ENCODE measurements at regions not wholly inside any gene's neighbourhood (a gene's known extent, or its start where the extent isn't known, plus 50 kb on each side); places are given as distances from the start of the nearest gene placed in this dataset.
A peak's percentile ranks its signal among the peaks of the same experiment; 100 is the strongest.

- WGBS (ENCODE audit: insufficient coverage, low coverage, missing lambda C conversion rate): 2% methylated on average over 29 of the region's 29 CpGs
- H3K4me2 ChIP-seq (ENCODE audit: insufficient read depth, low read length): no peak overlapping the region
- ATAC-seq: no peak
- FAIRE-seq: no peak
- in situ Hi-C loops (cut with MboI): no loop called here
- peak in 1 of 4 experiments; percentile 12 for DNase-seq (ENCODE audit: extremely low read depth in 1 of 4, low spot score in 3 of 4)
- no peaks in the 10 kb centered on the region for H3K9me3 ChIP-seq (replicated peaks; ENCODE audit: control insufficient read depth, insufficient read depth, low read depth, low read length)
- H3K27me3 ChIP-seq (ENCODE audit: control insufficient read depth in 2 of 2, insufficient read depth in 2 of 2, low read length in 2 of 2): peaks cover 19 to 67% of the 10 kb centered on the region in 2 experiments
- ChIA-PET CTCF (ENCODE audit: low intra/inter-chr PET ratio) (no interaction called here), POLR2A (interaction anchor here (0.7 kb wide), 1 partner anchor 21 kb away, joined by 3 read pairs; no protein-coding TSS in a partner anchor)
- no peaks in the 10 kb centered on the region for H3K36me3 ChIP-seq (ENCODE audit: control insufficient read depth, insufficient read depth, low read length)
- H3K79me2 ChIP-seq (ENCODE audit: control insufficient read depth, insufficient read depth, low read length): no peaks in the 10 kb centered on the region
- H2AFZ ChIP-seq (ENCODE audit: low read depth, low read length): no peak overlapping the region
- BruUV-seq (replicated peaks): no TSS peak
- H3K9ac ChIP-seq (ENCODE audit: insufficient read depth in 1 of 2, low read depth in 2 of 2, low read length in 2 of 2): peak overlapping the region in 1 of 2 experiments; percentile 10; a peak in 1 of 4 replicates
- no peak overlapping the region for H3K27ac ChIP-seq (ENCODE audit: extremely low read depth, low read depth, low read length)
- intact Hi-C loops (cut with micrococcal nuclease): no loop called here
- peaks cover 12% of the 10 kb centered on the region; the same call in 1 of the 2 replicates for H4K20me1 ChIP-seq (replicated peaks; ENCODE audit: control insufficient read depth, insufficient read depth, low read length)
- no peak overlapping the region for H3K4me3 ChIP-seq
- H3K9me1 ChIP-seq (ENCODE audit: control insufficient read depth, insufficient read depth, low read length): peaks cover 3% of the 10 kb centered on the region
- TF ChIP-seq RFX1 (IDR thresholded peaks at IDR 0.05) (peak; percentile 74), ARHGAP35 (IDR thresholded peaks at IDR 0.05; ENCODE audit: partially characterized antibody) (no peak)
- TF ChIP-seq, protein P1, sequence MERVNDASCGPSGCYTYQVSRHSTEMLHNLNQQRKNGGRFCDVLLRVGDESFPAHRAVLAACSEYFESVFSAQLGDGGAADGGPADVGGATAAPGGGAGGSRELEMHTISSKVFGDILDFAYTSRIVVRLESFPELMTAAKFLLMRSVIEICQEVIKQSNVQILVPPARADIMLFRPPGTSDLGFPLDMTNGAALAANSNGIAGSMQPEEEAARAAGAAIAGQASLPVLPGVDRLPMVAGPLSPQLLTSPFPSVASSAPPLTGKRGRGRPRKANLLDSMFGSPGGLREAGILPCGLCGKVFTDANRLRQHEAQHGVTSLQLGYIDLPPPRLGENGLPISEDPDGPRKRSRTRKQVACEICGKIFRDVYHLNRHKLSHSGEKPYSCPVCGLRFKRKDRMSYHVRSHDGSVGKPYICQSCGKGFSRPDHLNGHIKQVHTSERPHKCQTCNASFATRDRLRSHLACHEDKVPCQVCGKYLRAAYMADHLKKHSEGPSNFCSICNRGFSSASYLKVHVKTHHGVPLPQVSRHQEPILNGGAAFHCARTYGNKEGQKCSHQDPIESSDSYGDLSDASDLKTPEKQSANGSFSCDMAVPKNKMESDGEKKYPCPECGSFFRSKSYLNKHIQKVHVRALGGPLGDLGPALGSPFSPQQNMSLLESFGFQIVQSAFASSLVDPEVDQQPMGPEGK (CRISPR knock-in tag; IDR thresholded peaks at IDR 0.05; ENCODE audit: borderline replicate concordance): no peak
- H3K4me1 ChIP-seq (replicated peaks in 1 of 2; ENCODE audit: control insufficient read depth in 2 of 2, insufficient read depth in 2 of 2, low read length in 2 of 2): peaks cover 0 to 3% of the 10 kb centered on the region in 2 experiments; a peak in 1 of 5 replicates
Measured at GRCh38 chr1:18557621-18558465, 72.8 kb upstream of the PAX7 start.
